ENCODE measurements at regions not wholly inside any gene's neighbourhood (a gene's known extent, or its start where the extent isn't known, plus 50 kb on each side); places are given as distances from the start of the nearest gene placed in this dataset.

- no peaks in the 10 kb centered on the region for H3K9me3 ChIP-seq (replicated peaks in 1 of 3)
- peak in 1 of 7 donors; percentile 15 for DNase-seq
- intact Hi-C loops (cut with DNase I): no loop called here
- H3K27ac ChIP-seq: no peak overlapping the region
- WGBS, 4 donors: 64 to 86% (median 75%) methylated on average over 2 of the region's 2 CpGs
- H3K27me3 ChIP-seq: no peaks in the 10 kb centered on the region
- no peaks in the 10 kb centered on the region for H3K36me3 ChIP-seq (replicated peaks in 1 of 2)
- no peak overlapping the region for H3K4me3 ChIP-seq
- no peaks in the 10 kb centered on the region for H3K4me1 ChIP-seq (replicated peaks in 1 of 2)
- TF ChIP-seq POLR2A (IDR thresholded peaks at IDR 0.05): no peak
- TF ChIP-seq, protein P1, sequence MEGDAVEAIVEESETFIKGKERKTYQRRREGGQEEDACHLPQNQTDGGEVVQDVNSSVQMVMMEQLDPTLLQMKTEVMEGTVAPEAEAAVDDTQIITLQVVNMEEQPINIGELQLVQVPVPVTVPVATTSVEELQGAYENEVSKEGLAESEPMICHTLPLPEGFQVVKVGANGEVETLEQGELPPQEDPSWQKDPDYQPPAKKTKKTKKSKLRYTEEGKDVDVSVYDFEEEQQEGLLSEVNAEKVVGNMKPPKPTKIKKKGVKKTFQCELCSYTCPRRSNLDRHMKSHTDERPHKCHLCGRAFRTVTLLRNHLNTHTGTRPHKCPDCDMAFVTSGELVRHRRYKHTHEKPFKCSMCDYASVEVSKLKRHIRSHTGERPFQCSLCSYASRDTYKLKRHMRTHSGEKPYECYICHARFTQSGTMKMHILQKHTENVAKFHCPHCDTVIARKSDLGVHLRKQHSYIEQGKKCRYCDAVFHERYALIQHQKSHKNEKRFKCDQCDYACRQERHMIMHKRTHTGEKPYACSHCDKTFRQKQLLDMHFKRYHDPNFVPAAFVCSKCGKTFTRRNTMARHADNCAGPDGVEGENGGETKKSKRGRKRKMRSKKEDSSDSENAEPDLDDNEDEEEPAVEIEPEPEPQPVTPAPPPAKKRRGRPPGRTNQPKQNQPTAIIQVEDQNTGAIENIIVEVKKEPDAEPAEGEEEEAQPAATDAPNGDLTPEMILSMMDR (IDR thresholded peaks at IDR 0.05): no peak
Observed at GRCh38 chr2:186946896-186947467, 98.0 kb upstream of the ZSWIM2 start.

DNA sequence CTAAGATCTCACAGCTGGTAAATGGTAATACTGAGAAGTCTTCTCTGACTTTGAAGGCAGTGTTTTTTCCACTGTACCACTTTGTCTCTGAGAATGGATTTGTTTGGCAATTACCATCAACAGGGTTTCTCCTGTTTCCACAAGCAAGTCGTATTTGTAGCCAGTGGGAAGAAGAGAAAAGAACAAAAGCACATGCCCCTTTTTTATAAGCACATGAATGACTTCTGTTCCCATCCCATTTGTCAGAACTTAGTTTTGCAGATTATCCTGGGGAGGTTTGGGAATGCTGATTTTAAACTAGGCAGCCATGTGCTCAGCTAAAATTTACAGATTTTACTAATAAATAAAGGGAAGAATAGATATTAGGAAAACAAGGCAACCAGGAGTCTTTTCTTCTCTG is 92.9 kb upstream of the ZSWIM2 start:
- Histone ChIP-seq H3K27ac (no peak overlapping the region), H3K9me3 (replicated peaks in 1 of 3) (no peaks in the 10 kb centered on the region), H3K4me1 (replicated peaks in 1 of 2) (no peaks in the 10 kb centered on the region), H3K27me3 (no peaks in the 10 kb centered on the region), H3K4me3 (no peak overlapping the region), H3K36me3 (replicated peaks in 1 of 2) (no peaks in the 10 kb centered on the region)
- intact Hi-C loops (cut with DNase I): no loop called here
- TF ChIP-seq, protein P1 (IDR thresholded peaks at IDR 0.05): no peak
- TF ChIP-seq POLR2A (IDR thresholded peaks at IDR 0.05): no peak
- no peak for DNase-seq
- 50 to 76% (median 67%) methylated on average over 1 of the region's 1 CpG for WGBS, 4 donors

DNA sequence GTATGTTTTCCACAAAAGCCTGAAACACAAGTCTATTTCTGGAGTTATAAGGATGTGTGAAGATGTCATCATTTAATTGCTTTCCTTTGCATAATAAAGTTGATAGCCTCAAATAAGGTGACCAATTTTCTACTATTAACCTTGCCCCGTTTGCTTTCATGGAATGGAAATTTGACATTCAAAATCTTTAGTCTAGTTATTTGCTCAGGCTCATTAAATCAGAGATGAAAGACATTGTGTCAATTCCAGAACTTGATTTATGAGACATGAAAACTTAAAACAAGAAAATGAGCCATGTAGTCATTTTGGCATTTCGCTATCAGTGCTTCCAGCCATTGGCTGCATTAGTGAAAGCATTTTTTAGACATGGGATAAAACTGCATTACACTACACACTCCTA is 91.5 kb upstream of the ZSWIM2 start:
- no peaks in the 10 kb centered on the region for H3K36me3 ChIP-seq (replicated peaks in 1 of 2)
- TF ChIP-seq, protein P1 (IDR thresholded peaks at IDR 0.05): no peak
- no peak for TF ChIP-seq POLR2A (IDR thresholded peaks at IDR 0.05)
- intact Hi-C loops (cut with DNase I): no loop called here
- H3K4me1 ChIP-seq (replicated peaks in 1 of 2): no peaks in the 10 kb centered on the region
- no peak for DNase-seq
- H3K9me3 ChIP-seq (replicated peaks in 1 of 3): no peaks in the 10 kb centered on the region
- no peak overlapping the region for H3K4me3 ChIP-seq
- WGBS, 4 donors: 58 to 71% (median 66%) methylated on average over 2 of the region's 2 CpGs
- no peaks in the 10 kb centered on the region for H3K27me3 ChIP-seq
- no peak overlapping the region for H3K27ac ChIP-seq

DNA sequence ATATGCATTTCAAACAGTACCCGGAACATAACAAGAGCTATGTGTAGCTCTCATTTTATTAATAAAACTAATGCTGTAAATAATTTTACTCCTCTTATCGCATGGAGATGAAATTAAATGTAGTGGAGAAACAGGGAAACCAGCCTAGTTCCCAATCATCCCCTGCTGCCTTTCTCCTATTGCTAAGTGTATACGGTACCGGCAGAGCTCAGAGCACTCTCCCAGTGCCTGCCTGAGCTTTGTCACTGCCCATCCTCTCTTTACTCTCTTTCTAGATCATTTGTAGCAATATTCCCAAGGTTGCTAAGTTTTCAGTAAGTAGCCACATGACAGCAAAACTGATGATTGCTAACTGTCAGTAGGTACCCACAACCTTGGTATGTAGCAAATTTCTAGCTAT is 85.5 kb upstream of the ZSWIM2 start:
- 69 to 86% (median 81%) methylated on average over 4 of the region's 4 CpGs for WGBS, 4 donors
- Histone ChIP-seq H3K9me3 (replicated peaks in 1 of 3) (no peaks in the 10 kb centered on the region), H3K4me1 (replicated peaks in 1 of 2) (no peaks in the 10 kb centered on the region), H3K27ac (no peak overlapping the region), H3K4me3 (no peak overlapping the region), H3K27me3 (no peaks in the 10 kb centered on the region), H3K36me3 (replicated peaks in 1 of 2) (no peaks in the 10 kb centered on the region)
- no peak for DNase-seq
- TF ChIP-seq POLR2A (IDR thresholded peaks at IDR 0.05): no peak
- TF ChIP-seq, protein P1 (IDR thresholded peaks at IDR 0.05): no peak
- intact Hi-C loops (cut with DNase I): no loop called here
